ENCODE measurements at regions not wholly inside any gene's neighbourhood (a gene's known extent, or its start where the extent isn't known, plus 50 kb on each side); places are given as distances from the start of the nearest gene placed in this dataset.

DNA sequence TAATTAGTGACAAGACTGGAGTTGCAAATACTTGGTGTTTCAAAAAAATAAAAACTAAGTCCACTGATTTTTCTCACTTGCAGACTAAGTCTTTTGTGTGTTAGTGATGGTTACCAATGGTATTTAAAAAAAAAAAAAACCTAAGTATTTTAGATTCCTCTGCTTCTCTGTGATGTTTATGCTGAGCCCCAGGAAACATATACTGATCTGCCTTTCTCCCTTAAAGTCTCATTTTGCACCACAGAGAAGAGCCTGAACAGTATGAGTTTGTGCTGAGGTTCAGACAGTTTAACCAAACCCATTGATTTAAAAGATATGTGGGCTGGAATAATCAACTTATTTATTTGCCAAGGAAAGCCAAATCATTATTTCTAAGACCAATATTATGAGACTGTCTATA, 1305.0 kb downstream of the PCDH18 start:
- TF ChIP-seq, protein P1, sequence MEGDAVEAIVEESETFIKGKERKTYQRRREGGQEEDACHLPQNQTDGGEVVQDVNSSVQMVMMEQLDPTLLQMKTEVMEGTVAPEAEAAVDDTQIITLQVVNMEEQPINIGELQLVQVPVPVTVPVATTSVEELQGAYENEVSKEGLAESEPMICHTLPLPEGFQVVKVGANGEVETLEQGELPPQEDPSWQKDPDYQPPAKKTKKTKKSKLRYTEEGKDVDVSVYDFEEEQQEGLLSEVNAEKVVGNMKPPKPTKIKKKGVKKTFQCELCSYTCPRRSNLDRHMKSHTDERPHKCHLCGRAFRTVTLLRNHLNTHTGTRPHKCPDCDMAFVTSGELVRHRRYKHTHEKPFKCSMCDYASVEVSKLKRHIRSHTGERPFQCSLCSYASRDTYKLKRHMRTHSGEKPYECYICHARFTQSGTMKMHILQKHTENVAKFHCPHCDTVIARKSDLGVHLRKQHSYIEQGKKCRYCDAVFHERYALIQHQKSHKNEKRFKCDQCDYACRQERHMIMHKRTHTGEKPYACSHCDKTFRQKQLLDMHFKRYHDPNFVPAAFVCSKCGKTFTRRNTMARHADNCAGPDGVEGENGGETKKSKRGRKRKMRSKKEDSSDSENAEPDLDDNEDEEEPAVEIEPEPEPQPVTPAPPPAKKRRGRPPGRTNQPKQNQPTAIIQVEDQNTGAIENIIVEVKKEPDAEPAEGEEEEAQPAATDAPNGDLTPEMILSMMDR (IDR thresholded peaks at IDR 0.05; ENCODE audit: insufficient read depth, low read length, poor library complexity, severe bottlenecking): no peak
- TF ChIP-seq EZH2phosphoT487 (conservative IDR thresholded peaks at IDR 0.05; ENCODE audit: low read length): no peak

All from SU-DHL-6 (cell line).